ENCODE measurements at regions not wholly inside any gene's neighbourhood (a gene's known extent, or its start where the extent isn't known, plus 50 kb on each side); places are given as distances from the start of the nearest gene placed in this dataset.

DNA sequence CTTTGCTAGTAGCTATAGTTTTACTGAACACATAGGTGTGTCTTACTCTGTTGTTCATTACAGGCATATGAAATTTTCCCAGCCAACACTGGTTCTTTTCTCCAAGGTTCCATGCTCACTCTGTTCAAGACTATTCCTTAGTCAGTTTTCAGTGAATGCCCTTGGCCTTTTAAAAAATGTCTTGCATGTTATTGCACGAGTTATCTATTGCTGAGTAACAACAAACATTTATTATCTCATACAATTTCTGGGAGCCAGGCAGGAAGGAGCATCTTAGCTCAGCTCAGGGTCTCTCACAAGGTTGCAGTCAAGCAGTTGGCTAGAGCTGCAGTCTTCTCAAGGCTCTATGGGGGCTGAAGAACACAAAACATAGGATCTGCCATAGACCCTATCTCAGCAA, 223.5 kb downstream of the BTG1 start:
- DNase-seq (ENCODE audit: low spot score): no peak

DNA sequence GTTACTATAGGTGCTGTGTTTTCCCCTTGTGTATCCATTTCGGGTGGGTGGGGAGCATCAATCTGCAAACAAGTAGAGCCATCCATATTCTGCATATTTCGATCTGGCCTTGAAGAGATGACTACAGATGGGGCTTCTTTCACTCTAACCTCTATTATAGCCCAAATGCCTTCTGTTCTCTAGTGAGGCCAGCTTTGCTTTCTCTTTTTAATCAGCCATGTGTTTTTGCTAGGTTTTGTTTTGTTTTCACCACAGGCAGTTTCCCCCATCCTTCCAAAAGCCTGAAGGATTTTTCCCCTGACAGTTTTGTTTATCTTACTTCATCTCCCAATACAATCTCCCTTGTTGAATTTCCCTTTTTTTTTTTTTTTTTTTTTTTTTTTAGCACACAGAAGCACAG, 224.1 kb downstream of the BTG1 start:
- no peak for DNase-seq (ENCODE audit: low spot score)

DNA sequence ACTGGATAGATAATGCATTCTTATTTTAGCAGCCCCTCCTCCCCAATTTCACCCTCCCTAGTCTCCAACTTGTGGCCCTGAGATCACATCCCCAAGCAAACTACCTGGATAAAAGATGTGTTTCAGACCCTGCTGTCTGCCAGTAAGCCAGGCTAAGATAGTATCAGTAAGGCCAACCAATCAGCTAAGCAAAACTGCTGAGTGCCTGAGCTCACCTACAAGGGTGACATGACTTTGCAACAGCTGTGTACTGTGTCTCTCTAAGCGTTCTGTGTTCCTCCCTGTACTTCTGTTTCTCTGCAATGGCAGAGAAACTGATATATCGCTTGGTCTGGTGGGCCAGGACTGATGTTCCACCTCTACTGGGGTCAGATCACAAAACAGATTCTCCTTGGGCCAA, 224.9 kb downstream of the BTG1 start:
- DNase-seq (ENCODE audit: low spot score): no peak

DNA sequence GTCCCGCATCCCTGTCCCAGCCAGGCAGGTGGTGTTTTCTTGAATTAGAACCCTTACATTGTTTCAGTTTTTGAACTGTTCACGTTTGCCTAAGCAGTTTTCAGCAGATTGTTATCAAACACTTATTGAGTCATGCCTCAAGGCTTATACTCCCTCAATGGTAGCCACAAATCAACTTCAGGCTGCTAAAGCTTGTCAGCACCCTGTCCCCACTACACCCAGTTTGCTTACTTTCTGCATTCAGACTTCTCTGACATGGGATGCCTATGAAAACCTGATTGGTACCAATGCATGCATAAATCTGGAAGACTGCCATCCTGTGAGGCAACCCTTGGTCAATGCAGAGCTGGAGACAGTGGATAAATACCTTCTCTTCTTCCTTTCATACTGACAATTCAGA, 225.4 kb downstream of the BTG1 start:
- no peak for DNase-seq (ENCODE audit: low spot score)

DNA sequence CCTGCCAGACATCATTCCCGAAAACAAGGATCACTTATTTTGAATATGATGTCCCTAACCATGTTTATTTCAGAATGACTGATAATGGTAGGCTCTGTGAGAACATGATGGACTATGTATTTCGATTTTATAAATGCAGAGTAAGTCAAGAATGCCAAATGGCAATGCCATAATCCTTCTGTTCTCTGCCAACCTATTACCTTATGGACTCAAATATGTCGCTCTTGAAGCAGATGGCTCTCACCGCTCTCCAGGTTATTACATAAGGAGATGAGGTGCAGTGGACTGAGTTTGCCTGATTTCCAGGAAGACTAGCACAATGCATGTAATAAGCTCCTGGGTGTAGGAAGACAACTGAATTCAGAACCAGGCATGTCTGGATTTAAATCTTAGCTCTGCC, 227.2 kb downstream of the BTG1 start:
- DNase-seq (ENCODE audit: low spot score): no peak

DNA sequence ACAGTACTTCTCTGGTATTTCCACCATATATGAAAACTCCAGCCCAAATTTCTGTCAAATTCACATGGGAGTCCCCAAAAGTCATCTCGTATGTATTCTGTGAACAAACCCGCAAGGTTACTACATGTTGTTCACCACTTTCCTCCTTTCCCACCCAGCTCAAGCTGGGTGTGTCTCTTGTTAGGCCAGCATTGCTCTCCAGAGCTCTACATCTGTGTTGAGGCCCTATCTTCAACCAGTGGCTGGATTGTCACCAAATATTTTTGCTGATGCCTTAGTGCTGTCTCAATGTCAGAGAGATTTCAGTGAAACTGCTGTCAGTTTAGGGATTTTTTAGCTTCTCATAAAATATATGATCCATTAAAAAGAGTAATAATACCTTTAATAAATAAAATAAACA, 230.9 kb downstream of the BTG1 start:
- DNase-seq (ENCODE audit: low spot score): no peak

DNA sequence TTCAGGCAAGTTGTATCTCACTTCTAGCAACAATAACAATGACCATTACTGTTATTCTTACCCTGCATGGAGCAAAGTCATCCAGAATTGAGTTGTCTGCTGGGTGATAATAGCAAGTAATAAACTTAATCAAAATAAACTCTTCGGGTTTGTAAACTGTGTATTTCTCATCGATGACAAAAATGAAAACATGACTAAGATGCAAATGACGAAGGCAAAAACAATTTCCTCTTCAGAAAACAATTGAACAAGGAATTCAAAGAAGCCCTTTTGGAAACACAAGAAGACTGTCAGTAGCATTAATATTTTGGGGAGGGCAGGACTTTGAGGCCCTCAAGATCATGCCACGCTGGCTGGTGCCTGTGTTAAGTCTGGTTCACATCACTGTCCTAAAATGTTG, 232.0 kb downstream of the BTG1 start:
- DNase-seq (ENCODE audit: low spot score): no peak

DNA sequence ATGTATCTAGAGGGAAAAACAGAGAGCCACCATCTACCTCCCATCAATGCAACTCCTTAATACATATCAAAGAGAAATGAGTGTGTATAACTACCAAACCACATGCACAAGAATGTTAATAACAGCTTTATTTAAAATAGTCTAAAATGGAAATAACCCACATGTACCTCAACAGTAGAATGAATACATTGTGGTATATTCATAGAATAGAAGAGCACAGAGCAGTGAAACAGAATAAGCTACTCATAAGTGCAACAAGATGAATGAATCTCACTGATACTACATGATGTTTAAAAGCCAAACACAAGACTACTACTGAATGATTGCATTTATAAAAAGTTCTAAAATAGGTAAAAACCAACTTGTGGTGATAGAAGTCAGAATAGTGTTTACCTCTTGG, 232.5 kb downstream of the BTG1 start:
- DNase-seq (ENCODE audit: low spot score): no peak

DNA sequence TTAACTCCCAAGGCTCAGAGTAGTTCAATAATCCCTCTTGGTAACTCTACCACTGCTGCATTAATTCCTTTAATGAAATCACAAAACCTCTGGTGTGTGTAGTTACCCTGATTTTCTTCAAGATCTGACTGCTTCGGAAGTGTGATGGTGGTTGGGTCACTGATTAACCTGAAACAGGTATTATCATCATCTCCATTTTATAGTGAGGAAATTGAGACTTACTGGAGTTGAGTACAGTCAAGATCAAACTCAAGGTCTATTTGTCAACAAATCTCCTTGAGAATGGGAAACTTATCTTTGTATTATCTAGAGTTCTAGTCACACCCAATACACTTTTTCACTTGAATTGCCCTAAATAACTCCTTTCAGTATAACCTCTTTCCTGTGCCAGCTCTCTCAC, 233.5 kb downstream of the BTG1 start:
- DNase-seq (ENCODE audit: low spot score): no peak

DNA sequence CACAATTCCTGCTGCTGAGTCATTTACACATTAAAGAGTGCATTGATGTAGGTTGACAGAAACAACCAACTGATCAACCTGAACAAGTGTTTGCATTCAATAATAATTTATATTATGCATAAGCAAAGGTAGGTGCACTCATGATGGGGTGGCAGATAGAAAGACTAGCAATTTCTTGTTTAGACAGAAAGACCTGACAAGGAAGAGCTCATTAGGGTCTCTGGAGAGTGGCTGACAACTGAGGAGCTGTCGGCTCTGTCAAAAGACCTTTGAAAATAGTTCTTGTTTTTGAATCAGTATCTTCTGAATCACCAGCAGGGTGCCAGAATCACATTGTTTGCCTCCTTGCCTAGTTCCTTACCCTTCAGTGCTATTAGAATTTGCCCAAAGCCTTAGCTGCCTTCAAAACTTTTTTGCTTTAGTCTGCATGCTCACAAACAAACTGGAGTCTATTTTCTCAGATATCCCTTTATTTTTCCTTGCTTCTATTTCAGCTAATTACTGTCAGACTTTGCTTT, 234.7 kb downstream of the BTG1 start:
- DNase-seq (ENCODE audit: low spot score): no peak

DNA sequence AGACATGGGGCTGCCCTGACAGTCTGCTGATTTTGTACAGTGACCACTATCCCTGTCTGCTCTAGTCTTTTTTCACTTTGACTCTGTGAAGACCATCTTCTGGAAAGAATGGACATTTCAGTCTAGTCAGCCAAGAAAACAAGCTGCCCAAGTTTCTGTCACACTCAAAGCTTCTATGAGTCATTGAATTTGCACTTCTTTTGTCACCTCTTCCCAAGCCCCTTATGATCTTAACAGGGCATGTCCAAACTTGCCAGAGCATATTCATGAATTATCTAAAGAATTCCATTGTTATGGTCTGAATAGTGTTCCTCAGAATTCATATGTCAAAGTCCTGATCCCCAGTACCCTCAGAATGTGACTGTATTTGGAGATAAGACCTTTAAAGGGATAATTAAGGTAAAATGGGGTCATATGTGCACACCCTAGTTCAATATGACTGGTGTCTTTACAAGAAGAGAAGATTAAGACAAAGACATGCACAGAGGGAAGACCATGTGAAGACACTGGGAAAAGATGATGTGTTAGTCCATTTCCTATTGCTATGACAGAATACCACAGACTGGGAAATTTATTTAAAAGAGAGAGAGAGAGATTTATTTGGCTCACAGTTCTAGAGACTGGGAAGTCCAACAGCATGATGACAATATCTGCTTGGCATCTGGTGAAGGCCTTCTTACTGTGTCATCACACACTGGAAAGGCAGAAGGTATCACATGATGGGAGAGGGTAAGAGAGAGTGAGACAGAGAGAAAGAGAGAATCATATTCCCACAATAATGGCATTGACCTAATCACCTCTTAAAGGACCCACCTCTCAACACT, 242.6 kb downstream of the BTG1 start:
- DNase-seq (ENCODE audit: low spot score): no peak

DNA sequence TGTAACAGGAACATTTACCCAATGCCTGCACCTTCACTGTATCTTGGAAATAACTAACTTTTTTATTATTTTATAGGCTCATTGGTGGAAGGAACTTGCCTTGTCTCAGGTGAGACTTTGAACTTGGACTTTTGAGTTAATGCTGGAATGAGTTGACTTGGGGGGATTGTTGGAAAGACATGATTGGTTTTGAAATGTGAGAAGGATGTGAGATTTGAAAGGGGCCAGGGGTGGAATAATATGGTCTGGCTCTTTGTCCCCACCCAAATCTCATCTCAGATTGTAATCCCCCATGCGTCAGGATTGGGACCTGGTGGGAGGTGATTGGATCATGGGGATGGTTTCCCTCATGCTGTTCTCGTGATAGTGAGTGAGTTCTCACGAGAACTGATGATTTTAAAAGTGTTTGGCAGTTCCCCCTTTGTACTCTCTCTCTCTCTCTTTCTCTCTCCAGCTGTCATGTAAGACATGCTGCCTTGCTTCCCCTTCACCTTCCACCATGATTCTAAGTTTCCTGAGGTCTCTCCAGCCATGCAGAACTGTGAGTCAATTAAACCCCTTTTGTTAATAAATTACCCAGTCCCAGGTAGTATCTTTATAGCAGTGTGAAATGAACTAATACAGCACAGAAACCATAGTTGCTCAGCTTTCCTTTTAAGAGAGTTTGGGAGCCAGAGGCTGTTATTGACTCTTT, 244.1 kb downstream of the BTG1 start:
- DNase-seq (ENCODE audit: low spot score): no peak

DNA sequence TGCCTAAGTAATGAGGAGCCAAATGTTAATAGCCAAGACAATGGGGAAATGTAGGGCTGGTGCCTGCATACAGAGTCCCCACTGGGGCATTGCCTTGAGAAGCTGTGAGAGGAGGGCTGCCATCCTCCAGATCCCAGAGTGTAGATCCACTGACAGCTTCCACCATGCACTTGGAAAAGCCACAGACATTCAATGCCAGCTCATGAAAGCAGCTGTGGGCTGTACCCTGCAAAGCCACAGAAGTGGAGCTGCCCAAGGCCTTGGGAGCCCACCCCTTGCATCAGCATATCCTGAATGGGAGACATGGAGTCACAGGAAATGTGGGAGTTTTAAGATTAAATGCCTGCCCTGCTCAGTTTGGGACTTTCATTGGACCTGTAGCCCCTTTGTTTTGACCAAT, 244.7 kb downstream of the BTG1 start:
- no peak for DNase-seq (ENCODE audit: low spot score)

DNA sequence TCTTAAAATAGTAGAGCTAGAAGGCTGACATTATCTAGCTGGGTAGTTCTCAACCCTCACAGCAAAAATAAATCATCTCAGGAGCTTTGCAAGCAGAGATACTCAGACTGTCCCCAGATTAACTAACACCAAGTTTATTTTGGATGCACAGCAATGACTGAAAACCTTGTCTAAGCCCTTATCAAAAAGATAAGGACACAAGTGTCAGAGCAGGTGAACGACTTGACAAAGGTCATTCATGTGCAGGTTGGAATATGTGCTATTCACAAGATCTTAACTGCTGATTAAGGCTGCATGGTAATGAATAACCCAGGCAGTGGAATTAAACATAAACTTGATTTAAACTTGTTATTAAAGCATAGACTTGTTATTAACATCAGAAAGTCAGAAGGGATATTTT, 246.6 kb downstream of the BTG1 start:
- DNase-seq (ENCODE audit: low spot score): no peak

DNA sequence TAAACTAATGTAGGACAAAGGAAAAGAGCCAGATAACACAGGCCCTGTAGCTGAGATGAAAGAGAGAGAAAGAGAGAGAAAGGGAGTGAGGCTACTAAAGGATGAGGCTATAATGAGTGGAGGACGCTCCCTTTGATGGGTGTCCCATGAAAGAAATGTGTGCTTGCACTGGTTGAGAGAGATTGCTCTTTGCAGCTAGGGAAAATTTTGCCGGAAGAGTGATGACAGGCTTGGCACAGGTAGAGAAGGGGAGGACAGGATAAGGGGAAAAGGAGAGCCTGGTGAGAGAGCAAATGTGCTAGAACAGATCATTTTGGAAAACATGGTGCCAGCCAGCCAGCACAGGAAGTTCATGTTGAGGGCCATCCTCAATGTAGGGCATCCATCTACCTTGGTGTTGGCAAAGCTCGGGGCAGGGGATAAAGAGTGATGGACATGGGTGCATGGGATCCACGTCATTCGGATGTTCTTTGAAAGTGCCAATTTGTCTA, 248.6 kb downstream of the BTG1 start:
- DNase-seq (ENCODE audit: low spot score): no peak

DNA sequence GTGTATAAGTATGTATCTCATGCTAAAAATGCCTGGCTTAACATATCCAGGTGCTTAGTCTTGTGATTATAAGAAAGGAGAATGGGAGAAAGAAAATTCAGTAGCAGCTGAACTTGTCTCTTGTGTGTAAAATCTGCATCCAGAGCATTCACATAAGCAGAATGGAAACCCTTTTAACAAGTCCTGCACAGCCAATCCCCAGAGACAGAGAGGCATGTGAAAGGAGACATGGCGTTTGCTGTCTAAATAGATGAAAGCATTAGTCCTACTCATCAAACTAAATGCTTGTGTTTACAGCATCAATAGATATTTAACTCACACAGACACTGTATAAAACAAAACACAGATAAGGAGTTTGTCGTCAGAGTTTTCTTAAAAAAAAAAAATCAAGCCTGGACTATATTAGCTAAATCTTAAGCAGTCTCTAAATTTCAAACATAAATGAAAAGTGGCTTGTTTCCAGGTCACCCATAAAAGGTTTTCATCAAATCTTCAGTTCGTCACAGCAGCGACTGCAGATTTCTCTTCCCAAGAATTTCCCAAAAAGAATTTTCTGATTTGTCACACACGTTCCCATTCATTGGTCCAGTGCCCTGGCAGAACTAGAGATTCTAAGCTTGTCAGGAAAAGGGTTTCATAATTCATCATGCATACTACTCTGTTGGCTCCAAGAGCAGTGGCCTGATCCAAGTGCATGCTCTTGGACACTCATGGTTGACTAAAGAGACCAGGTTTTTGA, 249.2 kb downstream of the BTG1 start:
- no peak for DNase-seq (ENCODE audit: low spot score)

DNA sequence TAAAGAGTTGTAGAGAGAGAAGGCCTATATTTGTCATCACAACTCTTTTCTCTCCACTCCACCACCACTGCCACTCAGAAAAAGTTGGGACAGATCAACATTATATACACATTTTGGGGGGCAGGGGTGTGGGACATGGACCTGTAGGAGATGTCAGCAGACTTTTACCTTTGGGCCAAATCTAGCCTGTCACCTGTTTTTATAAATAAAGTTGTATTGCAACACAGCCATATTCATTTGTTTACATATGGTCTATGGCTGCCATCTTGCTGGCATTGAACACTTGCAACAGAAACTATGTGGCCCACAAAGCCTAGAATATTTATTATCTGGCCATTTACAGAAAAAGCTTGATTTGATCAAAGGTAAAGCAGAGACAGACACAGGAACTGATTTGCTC, 250.7 kb downstream of the BTG1 start:
- no peak for DNase-seq (ENCODE audit: low spot score)

DNA sequence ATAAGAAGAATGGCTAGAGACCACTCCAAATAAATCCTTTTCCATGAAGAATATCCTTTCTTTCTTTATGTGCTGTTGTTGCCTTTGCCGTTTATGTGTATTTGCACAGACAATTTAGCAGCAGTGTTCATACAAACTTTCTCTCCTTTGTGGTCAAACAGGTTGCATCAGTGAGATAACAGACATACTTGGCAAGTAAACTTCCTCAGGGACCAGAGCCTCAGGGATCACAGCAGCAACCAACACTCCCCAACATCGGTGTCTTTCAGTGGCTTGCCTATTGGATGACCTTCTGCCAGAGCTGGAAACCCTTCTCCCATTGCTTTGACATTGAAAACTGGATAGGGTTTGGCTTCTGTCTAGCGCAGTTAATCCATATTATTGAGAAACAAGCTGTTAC, 252.2 kb downstream of the BTG1 start:
- no peak for DNase-seq (ENCODE audit: low spot score)

DNA sequence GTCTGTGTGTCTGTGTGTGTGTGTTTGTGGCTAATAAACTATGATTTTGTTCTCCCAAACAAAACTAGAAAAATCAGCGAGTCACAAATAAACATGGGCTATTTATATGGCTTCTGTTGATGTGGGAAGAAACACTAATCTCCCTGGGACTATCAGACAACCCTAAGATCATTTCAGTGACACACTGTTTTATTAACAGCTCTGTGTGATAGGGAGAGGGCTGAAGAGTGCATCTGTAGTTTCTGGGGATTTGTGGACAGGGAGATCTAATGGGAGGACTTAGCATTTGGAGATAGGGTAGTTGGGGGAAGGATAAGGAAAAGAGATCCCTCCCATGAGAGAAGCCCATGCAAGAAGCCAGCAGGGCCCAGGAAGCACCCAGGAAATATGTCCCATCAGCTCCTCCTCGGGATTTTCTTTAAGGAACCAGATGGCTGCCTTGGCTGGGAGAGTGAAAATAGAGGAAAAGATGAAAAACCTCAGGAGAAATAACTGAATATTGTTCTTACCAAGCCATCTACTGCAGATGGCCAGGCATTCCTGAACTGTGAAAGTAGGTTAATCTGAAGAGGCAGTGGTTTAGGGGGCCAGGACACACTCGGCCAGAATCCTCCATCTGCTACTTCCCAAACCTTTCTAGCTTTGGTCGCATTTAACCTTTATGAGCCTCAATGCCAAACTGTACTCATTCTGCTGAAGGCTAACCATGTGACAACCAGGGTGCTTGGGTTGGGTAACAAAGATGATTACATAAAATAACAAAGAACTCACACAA, 253.4 kb downstream of the BTG1 start:
- no peak for DNase-seq (ENCODE audit: low spot score)

DNA sequence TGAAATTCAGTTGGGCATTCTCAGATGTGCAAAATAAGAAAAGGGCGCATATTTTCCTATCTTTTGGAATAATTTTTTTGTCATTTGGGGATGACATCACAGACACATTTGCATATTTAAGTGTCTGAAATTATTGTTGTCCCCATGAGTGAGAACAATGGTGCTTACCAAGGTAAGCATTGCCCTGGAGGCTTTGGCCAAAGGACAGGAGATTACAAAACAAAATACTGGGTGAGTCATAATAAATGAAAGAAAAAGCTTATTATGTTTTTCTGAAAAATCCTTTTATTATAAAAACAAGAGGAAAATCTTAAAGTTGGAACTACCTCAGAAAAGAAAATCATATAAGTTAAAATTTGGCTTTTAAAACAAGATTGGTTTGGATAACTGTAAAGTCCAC, 254.9 kb downstream of the BTG1 start:
- DNase-seq (ENCODE audit: low spot score): no peak

DNA sequence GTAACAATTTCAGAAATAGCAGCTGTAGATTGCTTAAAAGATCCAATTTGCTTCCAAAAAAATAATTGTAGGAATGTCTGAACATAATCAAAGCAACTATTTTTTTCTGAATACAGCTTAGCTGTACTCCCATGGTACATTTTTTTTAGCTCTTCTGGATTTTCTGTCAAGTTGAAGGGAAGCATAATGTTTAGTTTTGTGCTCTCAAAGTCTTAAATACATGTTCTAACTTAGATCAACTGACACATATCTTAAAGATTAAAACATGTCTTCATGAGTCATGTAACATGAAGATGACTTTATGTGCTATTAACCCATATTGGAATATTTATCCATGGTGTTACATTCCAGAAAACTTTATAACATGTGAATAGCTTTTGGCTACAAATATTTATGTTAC, 255.7 kb downstream of the BTG1 start:
- DNase-seq (ENCODE audit: low spot score): no peak

DNA sequence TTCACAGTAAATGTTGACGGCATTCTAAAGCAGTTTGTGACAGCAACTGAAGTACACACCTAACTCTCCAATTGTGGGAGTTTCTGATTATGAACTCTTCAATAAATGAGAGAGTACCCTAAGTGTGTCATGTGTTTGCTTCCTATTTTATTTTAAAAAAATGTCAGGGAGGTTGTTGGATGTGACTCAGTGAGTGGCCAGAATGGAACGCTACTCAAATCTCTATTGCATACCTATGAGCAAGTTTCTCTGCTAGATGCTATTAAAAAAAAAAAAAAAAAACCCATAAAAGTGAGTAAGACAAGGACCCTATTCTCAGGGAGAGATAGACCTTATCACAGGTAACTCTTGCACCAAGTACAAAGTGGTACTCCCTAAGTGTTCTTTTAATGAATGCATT, 256.6 kb downstream of the BTG1 start:
- no peak for DNase-seq (ENCODE audit: low spot score)

Data from ecto neural progenitor cell (in vitro differentiated cells).